Endothelial cell of umbilical vein (primary cell): ENCODE measurements at regions not wholly inside any gene's neighbourhood (a gene's known extent, or its start where the extent isn't known, plus 50 kb on each side); places are given as distances from the start of the nearest gene placed in this dataset.

Source experiments
- BruUV-seq: library from RNA; stranded (reverse); fragments of 400-500 nt; replicated peaks from 2 replicates; lab custom pipeline; 2021; lab: Mats Ljungman, UMichigan
- CTCF ChIA-PET: fragments of 300-600, 350-600 bp; sonication (Branson Sonifier 250); formaldehyde crosslinking; loops from one replicate; lab custom pipeline; 2021; ENCODE audit warnings: antibody characterized with exemption, inconsistent platforms; lab: Charles Lee
- POLR2A ChIA-PET: fragments of 300-600, 350-600 bp; sonication (Branson Sonifier 250); formaldehyde crosslinking; loops from one replicate; lab custom pipeline; 2021; ENCODE audit warnings: antibody characterized with exemption, inconsistent platforms; lab: Charles Lee
- DNase-seq: peaks from one replicate; pipeline ENCODE4 v3.0.0-alpha.2; 2011; ENCODE audit warnings: low read depth, low spot score
- FAIRE-seq: peaks from 2 replicates; lab custom pipeline; 2011; peaks lifted over from hg19 to GRCh38; lab: Jason Lieb, UNC
- H2AFZ ChIP-seq: 2 replicates; pipeline ENCODE4 v1.6.0; 2012; ENCODE audit warnings: low read depth, low read length, control low read depth, inconsistent platforms
- H3K27ac ChIP-seq: 2 replicates; pipeline ENCODE4 v1.5.1; 2011; ENCODE audit warnings: low read depth, mild to moderate bottlenecking, control low read depth, low read length, moderate library complexity; ENCODE audit not compliant: insufficient read depth
- H3K27me3 ChIP-seq, 2 experiments: 2 replicates each; pipeline versions ENCODE4 v1.6.0 to v1.6.1; 2011; ENCODE audit warnings: low read length in 2 of 2, mixed read lengths in 1 of 2; ENCODE audit not compliant: control insufficient read depth in 2 of 2, insufficient read depth in 2 of 2
- H3K36me3 ChIP-seq, 2 experiments: 2 replicates in 1 of 2; 3 replicates in 1 of 2; pipeline ENCODE4 v1.5.1; 2011; ENCODE audit warnings: low read length in 2 of 2, mild to moderate bottlenecking in 1 of 2, moderate library complexity in 1 of 2; ENCODE audit not compliant: control insufficient read depth in 2 of 2, insufficient read depth in 2 of 2; ENCODE audit errors: extremely low read depth in 1 of 2
- H3K4me1 ChIP-seq: 3 replicates; pipeline ENCODE4 v1.5.1; 2011; ENCODE audit warnings: mild to moderate bottlenecking, low read length; ENCODE audit not compliant: control insufficient read depth, insufficient read depth; ENCODE audit errors: extremely low read depth
- H3K4me2 ChIP-seq: 2 replicates; pipeline ENCODE4 v1.6.1; 2011; ENCODE audit warnings: low read length, control low read depth, mixed read lengths; ENCODE audit not compliant: insufficient read depth
- H3K4me3 ChIP-seq, 3 experiments: fragments of 200-600 bp in 1 of 3; sonication (generic), shearing (Covaris generic) in 1 of 3; replicated peaks in 1 of 3; 2 replicates each; pipeline ENCODE4 v1.5.1; 2011 to 2016; ENCODE audit warnings: control low read depth in 3 of 3, low read length in 3 of 3, mild to moderate bottlenecking in 2 of 3, inconsistent platforms in 1 of 3, low read depth in 1 of 3, moderate library complexity in 1 of 3; ENCODE audit not compliant: insufficient read depth in 1 of 3
- H3K79me2 ChIP-seq: 2 replicates; pipeline ENCODE4 v1.6.0; 2012; ENCODE audit warnings: low read length, inconsistent platforms; ENCODE audit not compliant: control insufficient read depth, insufficient read depth
- H3K9ac ChIP-seq: replicated peaks from 2 replicates; pipeline ENCODE3; 2011; ENCODE audit warnings: low read length, control low read depth; ENCODE audit not compliant: insufficient read depth; ENCODE audit errors: extremely low read depth
- H3K9me1 ChIP-seq: replicated peaks from 3 replicates; pipeline ENCODE4 v1.6.0; 2011; ENCODE audit warnings: mild to moderate bottlenecking, low read length; ENCODE audit not compliant: control insufficient read depth, insufficient read depth; ENCODE audit errors: extremely low read depth
- H3K9me3 ChIP-seq: replicated peaks from 2 replicates; pipeline ENCODE4 v1.5.1; 2012; ENCODE audit warnings: low read length, inconsistent platforms; ENCODE audit not compliant: control insufficient read depth, insufficient read depth
- H4K20me1 ChIP-seq: replicated peaks from 2 replicates; pipeline ENCODE3; 2011; ENCODE audit warnings: mild to moderate bottlenecking, low read length; ENCODE audit not compliant: control insufficient read depth, insufficient read depth; ENCODE audit errors: extremely low read depth
- CTCF ChIP-seq, 2 donors: IDR thresholded peaks; 1 replicate in 1 of 2; 2 replicates in 1 of 2; pipeline ENCODE4 v1.5.1; 2011; ENCODE audit warnings: low read length in 2 of 2, mild to moderate bottlenecking in 2 of 2, moderate library complexity in 2 of 2, control low read depth in 1 of 2, inconsistent platforms in 1 of 2, low read depth in 1 of 2; ENCODE audit not compliant: insufficient read depth in 1 of 2; ENCODE audit errors: extremely low read depth in 1 of 2
- EZH2 ChIP-seq: IDR thresholded peaks from 2 replicates; pipeline ENCODE4 v1.6.1; 2012; ENCODE audit warnings: borderline replicate concordance, low read depth, mild to moderate bottlenecking, moderate library complexity, low read length, inconsistent platforms; ENCODE audit not compliant: severe bottlenecking
- FOS ChIP-seq: IDR thresholded peaks from 2 replicates; pipeline ENCODE4 v1.6.1; 2011; ENCODE audit warnings: mild to moderate bottlenecking, low read length, moderate library complexity, borderline replicate concordance; ENCODE audit not compliant: insufficient read depth
- GATA2 ChIP-seq: IDR thresholded peaks from 2 replicates; pipeline ENCODE4 v1.7.0; 2011; ENCODE audit warnings: low read depth, mild to moderate bottlenecking, moderate library complexity, mixed read lengths, low read length; ENCODE audit not compliant: insufficient read length, insufficient read depth
- JUN ChIP-seq: IDR thresholded peaks from 2 replicates; pipeline ENCODE4 v1.6.1; 2011; ENCODE audit warnings: borderline replicate concordance, low read depth; ENCODE audit not compliant: insufficient read length, insufficient read depth
- MYC ChIP-seq: IDR thresholded peaks from one replicate; pipeline ENCODE4 v1.6.1; 2011; ENCODE audit warnings: mild to moderate bottlenecking, low read depth, low read length
- POLR2A ChIP-seq: IDR thresholded peaks from 2 replicates; pipeline ENCODE4 v1.6.1; 2012; ENCODE audit warnings: low read depth, mild to moderate bottlenecking, control low read depth, low read length
- POLR2AphosphoS5 ChIP-seq: IDR thresholded peaks from 2 replicates; pipeline ENCODE4 v1.6.1; 2012; ENCODE audit warnings: low read depth, mild to moderate bottlenecking, control low read depth, low read length, moderate library complexity; ENCODE audit not compliant: insufficient read depth
- dilution Hi-C: fragments of 300-500 bp; cut with MboI; formaldehyde crosslinking; loops from one replicate; pipeline ENCODE4 v1.15.0; 2019; ENCODE audit warnings: low sequenced_read_pairs; ENCODE audit not compliant: extremely low pct_ligation_motif_present
- intact Hi-C: fragments of 100-400 bp; cut with micrococcal nuclease; formaldehyde crosslinking; loops from one replicate; pipeline ENCODE4 v1.10.0; 2022
- TF ChIP-seq, protein P1 (sequence below): IDR thresholded peaks from 2 replicates; pipeline ENCODE4 v1.6.1; 2011; ENCODE audit not compliant: insufficient read depth, insufficient read length

DNA sequence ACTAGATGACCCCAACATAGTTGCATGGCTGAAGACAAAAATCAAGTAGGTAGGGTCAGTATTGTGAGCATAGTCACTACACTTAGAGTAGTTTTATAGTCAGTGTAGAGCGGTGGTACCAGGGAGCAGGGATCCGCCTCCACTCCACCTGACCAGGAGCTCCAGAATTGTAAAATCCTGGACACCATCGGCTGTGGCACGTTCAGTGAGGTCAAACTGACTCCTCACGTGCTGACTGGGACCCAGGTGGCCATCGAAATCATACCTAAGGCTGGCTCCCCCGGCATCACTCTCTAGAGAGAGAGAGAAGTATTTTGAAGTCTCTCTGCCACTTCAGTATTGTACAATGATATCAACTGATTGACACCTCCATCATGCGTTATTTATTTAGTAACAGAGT is 59.7 kb upstream of the TAMM41 start:
- H3K4me2 ChIP-seq, result no peak overlapping the region
- CTCF ChIA-PET, result no interaction called here
- H3K4me3 ChIP-seq, result no peak overlapping the region
- DNase-seq, result no peak
- no peak overlapping the region for H2AFZ ChIP-seq
- FAIRE-seq, result no peak
- TF ChIP-seq FOS (no peak), EZH2 (no peak)
- H4K20me1 ChIP-seq, result no peaks in the 10 kb centered on the region
- H3K4me1 ChIP-seq, result no peaks in the 10 kb centered on the region
- no TSS peak for BruUV-seq
- no peaks in the 10 kb centered on the region for H3K9me3 ChIP-seq
- dilution Hi-C loops (no loop called here), intact Hi-C loops (no loop called here)
- H3K36me3 ChIP-seq, result no peaks in the 10 kb centered on the region
- H3K9me1 ChIP-seq, result no peaks in the 10 kb centered on the region
- no peaks in the 10 kb centered on the region for H3K27me3 ChIP-seq
- POLR2A ChIA-PET, result no interaction called here
- no peak overlapping the region for H3K9ac ChIP-seq
- no peaks in the 10 kb centered on the region for H3K79me2 ChIP-seq
- H3K27ac ChIP-seq, result no peak overlapping the region

GRCh38 chr3:11907667-11908660 is 61.3 kb upstream of the TAMM41 start:
- no peaks in the 10 kb centered on the region for H3K27me3 ChIP-seq
- no peak overlapping the region for H3K9ac ChIP-seq
- no peak overlapping the region for H2AFZ ChIP-seq
- no peaks in the 10 kb centered on the region for H3K9me3 ChIP-seq
- H4K20me1 ChIP-seq, result no peaks in the 10 kb centered on the region
- no peaks in the 10 kb centered on the region for H3K36me3 ChIP-seq
- no peak for TF ChIP-seq GATA2
- TF ChIP-seq FOS, result no peak
- no peak for TF ChIP-seq CTCF (IDR thresholded peaks at IDR 0.05; ENCODE audit: extremely low read depth in 1 of 2, insufficient read depth in 1 of 2, low read depth in 1 of 2, low read length in 2 of 2)
- no peak for TF ChIP-seq POLR2A
- no peak for TF ChIP-seq MYC
- TF ChIP-seq, protein P1, sequence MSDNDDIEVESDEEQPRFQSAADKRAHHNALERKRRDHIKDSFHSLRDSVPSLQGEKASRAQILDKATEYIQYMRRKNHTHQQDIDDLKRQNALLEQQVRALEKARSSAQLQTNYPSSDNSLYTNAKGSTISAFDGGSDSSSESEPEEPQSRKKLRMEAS, result no peak
- TF ChIP-seq JUN, result no peak
- TF ChIP-seq POLR2AphosphoS5, result no peak
- no peak for FAIRE-seq
- H3K79me2 ChIP-seq, result no peaks in the 10 kb centered on the region
- H3K9me1 ChIP-seq, result no peaks in the 10 kb centered on the region
- no peak overlapping the region for H3K4me3 ChIP-seq
- no TSS peak for BruUV-seq
- CTCF ChIA-PET, result no interaction called here
- H3K4me1 ChIP-seq, result no peaks in the 10 kb centered on the region
- intact Hi-C loops, result no loop called here
- no peak overlapping the region for H3K4me2 ChIP-seq
- DNase-seq, result no peak
- dilution Hi-C loops, result no loop called here
- POLR2A ChIA-PET, result no interaction called here
- no peak overlapping the region for H3K27ac ChIP-seq
